SHP77 (cell line): ENCODE measurements at regions not wholly inside any gene's neighbourhood (a gene's known extent, or its start where the extent isn't known, plus 50 kb on each side); places are given as distances from the start of the nearest gene placed in this dataset.

Experiments used
- DNase-seq, 2 experiments: peaks; one replicate each; lab custom pipeline; 2025; lab: John Stamatoyannopoulos, UW

GRCh38 chr12:107553211-107553765 is 132.3 kb upstream of the PWP1 start:
- DNase-seq = no peak

DNA sequence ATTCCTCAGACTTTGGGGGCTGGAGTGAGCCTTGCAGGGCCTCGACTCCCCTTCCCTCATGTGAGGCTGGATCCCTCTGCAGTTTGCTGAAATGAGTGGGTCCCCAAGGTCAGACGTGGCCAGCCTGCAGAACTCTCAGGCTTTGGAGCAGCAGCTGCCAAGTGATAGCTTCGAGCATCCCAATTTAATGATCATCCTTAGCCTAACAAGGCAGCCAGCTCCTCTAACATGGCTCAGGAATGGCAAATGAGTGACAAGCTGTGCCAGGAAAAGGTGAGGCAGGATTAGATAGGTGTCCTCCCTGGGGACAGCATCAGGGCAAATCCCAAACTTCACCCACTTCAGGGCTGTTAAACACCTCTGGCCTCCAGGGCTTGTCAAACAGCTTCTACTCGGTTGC is 130.7 kb upstream of the PWP1 start:
- no peak for DNase-seq

- no peak for DNase-seq
These were observed 128.6 kb upstream of the PWP1 start for GRCh38 chr12:107557026-107557425.

DNA sequence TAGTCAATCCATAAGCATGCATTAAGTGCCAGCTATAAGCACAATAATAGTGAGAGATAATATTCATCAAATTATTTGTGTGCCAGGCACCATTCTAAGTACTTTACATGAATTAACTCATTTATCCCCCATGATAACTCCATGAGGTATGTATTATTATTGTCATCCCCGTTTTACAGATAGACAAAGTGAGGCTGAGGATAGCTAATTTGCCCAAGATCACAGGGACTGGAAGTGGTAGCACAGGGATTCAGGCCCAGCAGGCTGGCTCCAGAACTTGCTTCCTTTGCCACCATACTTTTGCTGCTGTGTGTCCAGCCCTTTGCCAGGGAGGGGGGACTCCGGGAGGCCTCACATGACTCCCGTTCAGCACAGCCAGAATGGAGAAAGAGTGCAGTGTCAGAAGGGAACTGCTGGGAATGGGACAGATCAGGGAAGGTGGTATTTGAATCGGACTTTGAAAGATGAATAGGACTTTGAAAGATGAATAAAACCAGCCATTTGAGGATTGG is 128.0 kb upstream of the PWP1 start:
- no peak for DNase-seq

DNA sequence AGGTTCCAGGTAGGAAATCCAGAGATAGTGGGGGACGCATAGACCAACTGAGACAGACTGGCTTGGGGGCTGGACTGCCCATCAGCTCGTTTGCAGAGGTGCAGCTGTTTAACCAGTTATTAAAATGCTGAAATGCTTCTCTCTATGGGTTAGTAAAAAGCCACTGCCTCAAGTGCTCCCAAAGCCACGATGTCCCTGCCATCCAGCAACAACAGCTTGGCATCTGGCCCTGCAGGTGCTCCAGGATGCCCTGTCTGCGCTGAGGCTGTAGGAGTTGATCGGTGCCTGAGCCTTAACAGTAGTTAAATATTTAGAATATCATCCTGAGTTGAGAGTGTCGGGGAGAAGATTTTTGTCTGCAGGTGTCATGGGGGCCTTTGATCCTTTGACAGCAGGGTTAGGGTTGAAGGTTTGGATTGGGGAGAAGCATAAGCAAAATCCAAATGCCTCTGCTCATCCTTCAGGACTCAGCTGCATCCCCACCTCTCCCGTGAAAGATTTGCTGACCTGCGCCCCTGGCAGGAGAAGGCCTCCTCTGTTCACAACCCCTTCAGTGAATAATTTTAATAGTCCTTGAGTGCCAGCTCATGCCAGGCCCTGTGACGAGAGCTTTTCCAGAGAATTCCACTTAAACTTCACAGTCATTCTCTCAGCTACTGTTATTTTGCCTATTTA is 127.3 kb upstream of the PWP1 start:
- no peak for DNase-seq

DNA sequence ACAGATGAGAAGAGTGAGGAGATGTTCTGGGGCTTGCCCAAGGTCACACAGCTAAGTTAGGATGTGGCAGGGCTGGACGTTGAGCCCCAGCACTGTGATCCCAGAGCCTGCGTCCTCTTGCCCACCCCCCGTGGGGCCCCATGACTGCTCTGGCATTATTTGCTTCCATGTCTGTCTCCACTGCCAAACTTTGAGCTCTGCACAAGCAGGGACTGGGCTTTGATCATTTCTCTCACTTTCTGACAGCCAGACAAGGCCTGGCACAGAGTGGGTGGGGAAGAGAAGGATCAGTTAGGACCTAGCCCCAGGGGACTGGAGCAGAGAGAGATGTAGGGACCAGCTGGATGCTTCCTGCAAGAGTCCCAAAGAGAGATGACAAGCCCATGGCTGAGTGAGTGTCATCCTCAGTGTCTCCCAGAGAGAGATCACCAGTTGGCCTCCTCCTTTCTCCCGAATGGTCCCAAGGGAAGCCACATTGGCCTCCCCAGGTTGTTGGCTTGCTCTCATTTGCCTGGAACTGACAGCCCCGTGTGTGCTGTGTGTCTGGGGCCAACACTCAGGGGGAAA is 126.7 kb upstream of the PWP1 start:
- DNase-seq = no peak

- DNase-seq = no peak
These were observed 125.3 kb upstream of the PWP1 start for GRCh38 chr12:107560165-107560898.

DNA sequence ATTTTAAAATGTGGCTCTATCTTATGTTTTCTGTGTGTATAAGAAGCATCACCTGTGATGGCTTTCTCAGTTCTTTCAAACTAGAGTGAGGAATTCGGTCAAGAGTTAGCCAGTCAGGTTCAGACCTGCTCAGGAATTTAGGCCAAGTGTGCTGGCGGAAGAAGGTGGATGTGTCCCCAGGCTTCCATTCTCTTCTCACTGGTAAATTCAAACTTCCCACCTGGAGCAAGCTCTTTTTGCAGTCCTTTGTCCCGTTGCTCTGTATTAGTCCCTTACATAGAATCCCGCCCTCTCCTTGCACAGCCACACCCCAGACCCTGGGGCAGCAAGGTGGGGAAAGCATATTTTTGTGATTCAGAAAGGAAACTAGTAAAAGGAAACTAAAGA is 124.7 kb upstream of the PWP1 start:
- DNase-seq = no peak

- no peak for DNase-seq
These were observed 120.7 kb upstream of the PWP1 start for GRCh38 chr12:107564946-107565345.

DNA sequence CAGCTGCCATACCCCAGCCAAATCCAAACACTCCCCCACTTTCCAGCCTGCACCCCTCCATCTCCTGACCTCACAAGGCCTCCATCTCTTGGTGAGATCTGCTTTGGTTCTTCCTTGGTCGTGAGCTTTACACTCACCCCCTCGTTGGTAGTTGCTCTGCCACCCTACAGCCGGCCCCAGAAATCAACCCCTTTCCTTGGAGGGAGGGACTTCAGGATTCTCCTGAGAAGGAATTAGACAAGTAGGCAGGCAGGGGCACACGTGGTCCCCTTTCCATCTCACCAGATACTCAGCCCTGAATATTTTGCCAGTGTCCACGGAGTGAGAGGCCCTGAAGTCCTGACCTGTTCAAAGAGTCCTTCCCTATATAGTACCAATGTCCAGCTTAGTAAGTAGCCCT is 120.0 kb upstream of the PWP1 start:
- no peak for DNase-seq

DNA sequence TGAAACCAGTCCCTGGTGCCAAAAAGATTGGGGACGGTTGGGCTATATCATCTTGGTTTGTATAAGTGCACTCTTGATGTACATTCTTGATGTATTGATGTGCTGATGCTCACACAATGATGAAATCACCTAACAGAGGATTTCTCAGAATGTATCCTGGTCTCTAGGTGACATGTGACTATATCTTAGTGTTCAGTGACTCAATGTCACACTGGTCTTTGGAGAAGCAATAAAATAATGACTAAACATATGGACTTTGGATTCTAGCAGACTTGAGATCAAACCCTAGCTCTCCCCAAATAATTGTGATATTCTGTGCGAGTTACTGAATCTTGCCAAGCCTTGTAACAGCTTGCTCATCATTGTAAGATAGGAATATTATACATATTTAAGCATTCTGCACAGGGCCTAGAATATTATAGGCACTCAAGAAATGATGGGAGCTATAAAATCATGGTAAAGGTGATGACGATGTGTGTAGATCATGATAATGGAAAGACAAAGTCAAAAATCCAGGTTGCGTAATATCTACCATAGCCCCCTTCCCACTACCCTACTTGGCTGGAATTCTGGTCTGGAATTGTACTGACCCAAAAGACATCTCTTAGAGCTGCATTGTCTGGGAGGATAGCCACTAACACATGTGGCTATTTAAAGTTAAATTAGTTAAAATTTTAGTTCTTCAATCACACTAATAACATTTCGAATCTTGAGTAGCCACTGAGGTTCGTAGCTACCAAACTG is 117.6 kb upstream of the PWP1 start:
- DNase-seq = no peak

DNA sequence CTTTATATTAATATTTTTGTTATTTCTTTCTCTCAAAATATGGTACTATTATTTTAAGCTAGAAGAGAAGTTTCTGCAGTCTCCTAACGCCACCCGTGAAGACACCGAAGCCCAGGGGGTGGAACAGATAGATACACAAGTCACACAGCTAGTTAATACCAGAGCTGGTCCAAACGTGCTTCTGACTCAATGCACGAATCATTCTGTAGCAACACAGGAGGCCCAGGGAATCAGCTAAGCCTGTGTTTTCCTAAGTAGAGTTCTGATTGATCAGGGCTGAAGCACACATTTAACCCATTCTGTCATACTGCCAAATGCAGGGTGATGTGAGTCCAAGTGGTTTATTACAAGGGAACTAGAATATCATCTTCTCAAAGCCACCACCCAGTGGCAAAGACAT is 116.9 kb upstream of the PWP1 start:
- DNase-seq = no peak

- no peak for DNase-seq
These were observed 114.9 kb upstream of the PWP1 start for GRCh38 chr12:107570721-107571120.

DNA sequence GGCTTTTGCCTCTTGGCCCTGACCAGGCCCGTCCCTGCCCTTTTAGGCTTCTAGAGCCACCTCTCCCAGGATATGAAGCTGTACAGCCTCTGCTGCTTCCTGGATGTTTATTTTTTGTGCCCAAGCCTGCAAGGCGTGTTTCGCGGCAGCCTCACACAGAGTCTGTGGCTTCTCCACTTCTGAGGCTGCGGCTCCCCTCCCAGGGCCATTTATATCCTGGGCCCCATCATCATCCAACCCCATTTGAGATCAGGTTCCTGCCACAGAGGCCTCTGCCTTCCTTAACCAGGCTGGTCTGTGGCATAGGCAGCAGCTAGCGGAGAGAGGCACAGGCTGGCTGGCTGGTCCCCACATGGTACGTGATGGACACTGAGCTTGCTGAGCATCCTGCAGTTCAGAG is 114.1 kb upstream of the PWP1 start:
- DNase-seq = no peak

DNA sequence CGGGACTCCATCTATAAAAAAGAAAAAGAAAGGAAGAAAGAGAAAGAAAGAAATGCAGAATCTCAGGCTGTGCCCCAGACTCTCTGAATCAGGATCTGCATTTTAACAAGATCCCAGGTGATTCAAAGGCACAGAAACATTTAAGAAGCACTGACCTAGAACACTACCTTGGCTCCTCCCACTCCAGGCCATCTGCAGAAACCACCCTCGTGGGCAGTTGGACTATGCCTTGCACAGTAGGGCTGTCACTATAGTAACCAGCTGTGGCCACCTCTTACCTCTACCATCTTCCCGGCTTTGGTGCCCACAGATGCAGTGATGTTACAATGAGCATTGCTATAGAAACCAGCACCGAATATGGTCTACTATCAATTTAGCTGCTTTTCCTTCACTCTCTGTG is 110.9 kb upstream of the PWP1 start:
- DNase-seq = no peak

DNA sequence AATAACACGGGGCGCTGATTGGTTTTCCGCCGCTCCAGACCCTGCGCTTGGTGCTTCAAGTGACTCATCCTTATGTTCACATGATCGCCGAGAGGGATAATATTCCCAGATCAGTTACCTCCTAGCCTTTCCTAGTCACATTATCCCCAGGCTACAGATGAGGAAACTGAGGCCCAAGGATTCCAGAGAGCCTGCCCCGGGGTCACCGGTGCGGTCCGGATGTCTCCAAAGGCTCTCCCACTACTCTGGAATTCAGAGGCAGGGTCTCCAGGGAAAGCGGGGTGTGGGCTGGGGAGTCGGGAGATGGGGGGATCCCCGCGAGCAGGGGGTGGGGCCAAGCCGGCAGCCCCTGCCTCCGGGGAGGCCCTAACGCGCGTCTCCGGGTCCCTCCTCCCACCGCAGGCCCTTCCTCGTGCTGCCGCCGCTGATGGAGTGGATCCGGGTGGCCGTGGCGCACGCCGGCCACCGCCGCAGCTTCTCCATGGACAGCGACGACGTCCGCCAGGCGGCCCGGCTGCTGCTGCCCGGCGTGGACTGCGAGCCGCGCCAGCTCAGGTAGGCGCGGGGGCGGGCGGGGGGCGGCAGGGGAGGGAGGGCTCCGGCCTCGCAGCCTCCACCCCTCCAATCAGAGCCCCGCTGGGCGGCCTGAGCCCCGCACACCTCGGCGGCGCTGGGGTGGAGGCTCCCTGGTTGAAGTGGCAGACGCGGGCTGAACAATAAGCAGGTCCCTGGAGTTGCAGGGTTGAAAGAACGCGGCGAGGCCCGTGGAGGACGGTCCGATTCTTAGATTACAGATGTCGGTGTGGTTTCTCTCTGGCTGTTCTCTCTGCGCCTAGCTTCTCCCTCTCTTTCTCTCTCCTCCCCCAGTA is 104.6 kb upstream of the PWP1 start:
- no peak for DNase-seq

- no peak for DNase-seq
These were observed 104.0 kb upstream of the PWP1 start for GRCh38 chr12:107581619-107582015.

GRCh38 chr12:107583551-107583950 is 102.0 kb upstream of the PWP1 start:
- DNase-seq = no peak

- no peak for DNase-seq
These were observed 101.0 kb upstream of the PWP1 start for GRCh38 chr12:107584563-107584962.

DNA sequence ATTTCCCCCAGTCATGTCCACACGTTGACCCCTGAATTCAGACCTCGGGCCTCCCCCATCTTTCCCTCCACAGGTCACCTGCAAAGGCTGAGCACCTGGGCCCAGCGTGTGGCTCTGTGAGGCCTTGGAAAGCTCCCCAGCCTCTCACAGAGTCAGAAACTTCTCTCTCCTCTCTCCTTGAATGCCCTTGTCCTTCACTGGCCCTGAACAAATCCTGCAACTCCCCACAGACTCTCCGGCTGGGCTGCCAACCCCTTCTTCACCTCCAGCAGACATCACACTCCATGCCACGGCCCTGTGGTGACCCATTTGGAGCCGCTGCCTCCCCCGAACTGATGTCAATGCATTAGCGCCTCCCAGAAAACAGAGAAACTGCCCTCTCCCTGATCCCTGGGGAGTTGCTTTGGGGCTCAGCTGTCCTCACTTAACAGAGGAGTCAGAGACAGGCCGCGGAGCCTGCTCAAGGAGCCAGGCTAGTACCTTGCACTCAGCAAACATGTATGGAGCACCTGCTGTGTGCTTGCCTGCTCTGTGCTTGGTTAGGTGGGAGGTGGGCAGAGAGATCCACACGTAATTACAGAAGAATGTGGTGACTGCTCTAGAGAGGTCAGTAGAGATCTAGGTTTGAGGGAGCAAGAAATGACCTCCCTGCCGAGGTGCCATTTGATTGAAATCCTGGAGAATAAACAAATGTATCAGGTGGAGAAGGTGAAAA is 99.2 kb upstream of the PWP1 start:
- DNase-seq = no peak

DNA sequence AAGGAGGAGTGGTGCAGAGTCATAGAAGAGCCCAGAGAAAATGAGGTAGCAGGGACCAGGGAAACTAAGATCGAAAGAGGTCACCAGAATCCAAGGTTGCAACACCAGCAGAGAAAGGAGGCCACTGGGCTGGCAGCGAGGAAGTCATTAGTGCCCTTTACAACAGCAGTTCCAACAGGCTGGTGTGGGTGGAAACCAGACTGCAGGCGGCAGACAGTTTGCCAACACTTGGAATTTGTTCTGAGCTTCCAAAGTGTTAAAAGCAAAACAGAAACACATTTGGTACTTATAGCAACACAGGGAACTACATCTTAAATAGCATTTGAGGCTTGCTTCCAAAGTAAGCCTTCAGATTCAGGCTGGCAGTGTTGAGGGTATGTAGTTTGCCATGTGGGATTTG is 95.2 kb upstream of the PWP1 start:
- DNase-seq = no peak
